Activated B cell treated with CpG ODN at 0.5 μM for 24 hours (primary cell): ENCODE measurements at regions not wholly inside any gene's neighbourhood (a gene's known extent, or its start where the extent isn't known, plus 50 kb on each side); places are given as distances from the start of the nearest gene placed in this dataset.

Experiments
- ATAC-seq: fragments of 200-7000 bp; cut with Tn5 transposase; one replicate; pipeline ENCODE4 v1.10.0; 2021; ENCODE audit warnings: low read depth, mild to moderate bottlenecking, moderate library complexity
- CTCF ChIA-PET: fragments of 350-600 bp; sonication (Branson Sonifier 250); formaldehyde crosslinking; loops from one replicate; lab custom pipeline; 2021; ENCODE audit warnings: antibody characterized with exemption; lab: Charles Lee
- POLR2A ChIA-PET: fragments of 350-600 bp; sonication (Branson Sonifier 250); formaldehyde crosslinking; loops from one replicate; lab custom pipeline; 2021; ENCODE audit warnings: antibody characterized with exemption; lab: Charles Lee
- DNase-seq: peaks from one replicate; pipeline ENCODE4 v3.0.0; 2022
- H3K27ac Mint-ChIP-seq: one replicate; pipeline ENCODE4 v1.8.0; 2020; ENCODE audit warnings: mixed read lengths
- H3K27me3 Mint-ChIP-seq: one replicate; pipeline ENCODE4 v1.8.0; 2021; ENCODE audit warnings: mixed read lengths
- H3K36me3 Mint-ChIP-seq: one replicate; pipeline ENCODE4 v1.8.0; 2021; ENCODE audit warnings: low read depth, mixed read lengths
- H3K4me1 Mint-ChIP-seq: one replicate; pipeline ENCODE4 v1.8.0; 2021; ENCODE audit warnings: mixed read lengths
- H3K4me3 Mint-ChIP-seq: one replicate; pipeline ENCODE4 v1.8.0; 2020; ENCODE audit warnings: mild to moderate bottlenecking, mixed read lengths
- H3K9me3 Mint-ChIP-seq: one replicate; pipeline ENCODE4 v1.8.0; 2020; ENCODE audit warnings: mixed read lengths
- intact Hi-C: fragments of 100-400 bp; cut with micrococcal nuclease; formaldehyde crosslinking; loops from one replicate; pipeline ENCODE4 v1.15.1; 2024
- TF ChIP-seq, protein P1 (sequence below): fragments of 200-600 bp; IDR thresholded peaks from one replicate; pipeline ENCODE4 v1.8.0; 2022; ENCODE audit warnings: antibody characterized with exemption, mild to moderate bottlenecking

DNA sequence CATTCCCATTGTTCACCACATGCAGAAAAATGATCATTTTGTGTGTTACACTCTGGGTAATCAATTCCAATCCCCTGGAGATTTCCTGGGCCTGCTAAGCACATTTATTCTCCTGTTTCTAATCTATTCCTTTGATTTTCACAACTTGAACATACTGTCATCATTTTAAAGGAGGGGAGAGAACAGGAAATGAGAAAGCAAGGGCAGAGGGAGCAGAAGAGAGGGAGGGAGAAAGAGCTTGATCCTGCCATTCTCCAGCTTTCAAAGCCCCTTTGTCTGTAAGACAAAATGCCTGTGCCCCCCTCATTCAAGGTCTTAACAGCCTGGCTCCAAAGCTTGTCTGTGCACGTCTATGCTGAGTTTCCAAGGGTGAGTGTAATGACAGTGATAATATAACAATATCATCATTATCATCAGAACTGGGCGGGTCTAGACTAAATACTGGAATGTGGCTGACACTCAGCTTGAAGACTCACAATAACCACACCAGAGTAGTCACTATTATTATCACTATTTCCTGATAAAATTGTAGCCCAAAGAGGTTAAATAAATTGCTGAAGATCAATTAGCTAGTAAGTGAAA lies 164.4 kb upstream of the KLHL29 start:
- ATAC-seq, result no peak
- H3K4me1 Mint-ChIP-seq, result no peaks in the 10 kb centered on the region
- POLR2A ChIA-PET, result no interaction called here
- no peaks in the 10 kb centered on the region for H3K36me3 Mint-ChIP-seq
- TF ChIP-seq, protein P1, sequence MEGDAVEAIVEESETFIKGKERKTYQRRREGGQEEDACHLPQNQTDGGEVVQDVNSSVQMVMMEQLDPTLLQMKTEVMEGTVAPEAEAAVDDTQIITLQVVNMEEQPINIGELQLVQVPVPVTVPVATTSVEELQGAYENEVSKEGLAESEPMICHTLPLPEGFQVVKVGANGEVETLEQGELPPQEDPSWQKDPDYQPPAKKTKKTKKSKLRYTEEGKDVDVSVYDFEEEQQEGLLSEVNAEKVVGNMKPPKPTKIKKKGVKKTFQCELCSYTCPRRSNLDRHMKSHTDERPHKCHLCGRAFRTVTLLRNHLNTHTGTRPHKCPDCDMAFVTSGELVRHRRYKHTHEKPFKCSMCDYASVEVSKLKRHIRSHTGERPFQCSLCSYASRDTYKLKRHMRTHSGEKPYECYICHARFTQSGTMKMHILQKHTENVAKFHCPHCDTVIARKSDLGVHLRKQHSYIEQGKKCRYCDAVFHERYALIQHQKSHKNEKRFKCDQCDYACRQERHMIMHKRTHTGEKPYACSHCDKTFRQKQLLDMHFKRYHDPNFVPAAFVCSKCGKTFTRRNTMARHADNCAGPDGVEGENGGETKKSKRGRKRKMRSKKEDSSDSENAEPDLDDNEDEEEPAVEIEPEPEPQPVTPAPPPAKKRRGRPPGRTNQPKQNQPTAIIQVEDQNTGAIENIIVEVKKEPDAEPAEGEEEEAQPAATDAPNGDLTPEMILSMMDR, result no peak
- no peaks in the 10 kb centered on the region for H3K9me3 Mint-ChIP-seq
- H3K27ac Mint-ChIP-seq, result no peak overlapping the region
- H3K4me3 Mint-ChIP-seq, result no peak overlapping the region
- H3K27me3 Mint-ChIP-seq, result no peaks in the 10 kb centered on the region
- CTCF ChIA-PET, result no interaction called here
- intact Hi-C loops, result no loop called here
- no peak for DNase-seq

DNA sequence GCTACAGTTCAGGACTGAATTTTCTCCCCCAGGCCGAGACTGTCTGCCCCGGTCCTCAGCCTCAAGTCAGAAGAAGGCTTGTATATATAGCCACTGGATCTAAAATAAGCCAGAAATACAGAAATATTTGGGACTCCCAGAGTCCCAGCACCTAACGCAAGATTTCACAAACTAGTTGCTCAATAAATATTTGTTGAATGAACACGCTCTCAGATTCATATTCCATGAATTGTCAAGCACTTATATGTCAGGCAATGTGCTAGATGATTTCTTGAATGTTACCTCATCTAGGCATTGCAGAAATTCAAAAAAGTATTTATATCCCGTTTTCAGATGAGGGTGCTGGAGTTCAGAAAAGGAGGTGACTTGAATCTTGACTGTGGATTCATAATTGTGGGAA lies 163.7 kb upstream of the KLHL29 start:
- H3K27ac Mint-ChIP-seq, result no peak overlapping the region
- intact Hi-C loops, result no loop called here
- no peak for DNase-seq
- H3K4me3 Mint-ChIP-seq, result no peak overlapping the region
- no peaks in the 10 kb centered on the region for H3K9me3 Mint-ChIP-seq
- ChIA-PET CTCF (no interaction called here), POLR2A (no interaction called here)
- no peaks in the 10 kb centered on the region for H3K27me3 Mint-ChIP-seq
- TF ChIP-seq, protein P1, result no peak
- ATAC-seq, result no peak
- no peaks in the 10 kb centered on the region for H3K4me1 Mint-ChIP-seq
- H3K36me3 Mint-ChIP-seq, result no peaks in the 10 kb centered on the region

DNA sequence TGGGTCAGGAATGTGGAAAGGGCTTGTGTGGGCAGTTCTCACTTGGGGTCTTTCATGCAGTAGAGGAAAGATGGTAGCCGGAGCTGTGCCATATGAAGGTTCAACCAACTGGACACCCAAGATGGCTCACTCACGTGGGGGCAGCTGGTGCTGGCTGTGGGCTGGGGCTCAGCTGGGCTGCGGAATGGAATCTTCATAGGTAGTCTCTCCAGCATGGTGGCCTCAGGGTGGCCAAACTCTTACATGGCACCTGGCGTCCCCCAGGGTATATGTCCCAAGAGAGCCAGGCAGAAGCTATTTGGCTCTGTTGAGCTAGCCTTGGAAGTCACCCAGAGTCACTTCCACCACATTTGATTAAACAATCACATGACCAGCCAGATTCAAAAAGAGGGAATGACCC lies 163.1 kb upstream of the KLHL29 start:
- no peaks in the 10 kb centered on the region for H3K9me3 Mint-ChIP-seq
- H3K4me1 Mint-ChIP-seq, result no peaks in the 10 kb centered on the region
- TF ChIP-seq, protein P1, result no peak

DNA sequence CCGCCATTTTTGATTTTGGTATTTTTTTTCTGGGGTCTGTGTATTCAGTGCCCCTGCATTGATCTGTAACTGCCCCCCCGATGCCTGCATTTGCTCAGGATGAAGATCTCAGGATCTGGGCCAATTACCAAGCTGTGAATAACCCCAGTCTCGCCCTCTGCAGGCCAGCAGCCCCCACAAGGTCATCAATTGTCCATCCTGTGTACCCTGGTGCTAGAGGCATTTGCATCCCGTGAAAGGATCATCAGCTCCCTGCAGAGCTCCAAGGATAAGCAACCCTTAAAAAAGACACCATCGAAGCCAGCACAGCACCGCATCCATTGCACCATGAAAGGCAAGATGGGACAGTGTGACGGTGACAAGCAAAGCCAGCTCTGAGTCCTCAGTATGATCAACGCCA lies 154.1 kb upstream of the KLHL29 start:
- Mint-ChIP-seq H3K27ac (no peak overlapping the region), H3K4me3 (no peak overlapping the region), H3K36me3 (no peaks in the 10 kb centered on the region), H3K4me1 (no peaks in the 10 kb centered on the region), H3K9me3 (no peaks in the 10 kb centered on the region), H3K27me3 (no peaks in the 10 kb centered on the region)
- ChIA-PET CTCF (no interaction called here), POLR2A (no interaction called here)
- no peak for DNase-seq
- intact Hi-C loops, result no loop called here
- ATAC-seq, result no peak
- TF ChIP-seq, protein P1, result no peak

More for the DNA sequence above, 163.1 kb upstream of the KLHL29 start:
- Mint-ChIP-seq H3K36me3 (no peaks in the 10 kb centered on the region), H3K27ac (no peak overlapping the region), H3K4me3 (no peak overlapping the region), H3K27me3 (no peaks in the 10 kb centered on the region)
- DNase-seq (no peak), ATAC-seq (no peak)
- CTCF ChIA-PET, result no interaction called here
- intact Hi-C loops, result no loop called here
- POLR2A ChIA-PET, result no interaction called here

DNA sequence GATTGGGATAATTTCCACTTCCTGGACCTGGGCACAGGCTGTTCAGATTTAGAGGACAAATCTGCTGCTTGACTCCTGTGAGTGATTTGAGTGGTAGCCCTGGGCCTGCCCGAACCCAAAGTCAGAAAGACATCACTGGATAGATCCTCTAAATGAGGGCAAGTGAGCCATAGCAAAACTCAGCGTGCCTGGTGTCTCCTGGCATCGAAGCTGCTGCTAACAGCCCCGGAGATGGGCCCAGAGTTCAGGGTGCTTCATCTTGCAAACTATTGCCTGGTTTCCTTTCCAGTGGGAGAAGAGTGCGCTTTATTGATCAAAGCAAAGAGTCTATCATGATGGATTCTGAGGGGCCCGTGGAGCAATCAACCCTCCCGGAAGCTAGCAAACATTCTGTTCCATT lies 153.1 kb upstream of the KLHL29 start:
- no peaks in the 10 kb centered on the region for H3K27me3 Mint-ChIP-seq
- no peaks in the 10 kb centered on the region for H3K9me3 Mint-ChIP-seq
- H3K4me3 Mint-ChIP-seq, result no peak overlapping the region
- H3K4me1 Mint-ChIP-seq, result no peaks in the 10 kb centered on the region
- ChIA-PET CTCF (no interaction called here), POLR2A (no interaction called here)
- no peak for ATAC-seq
- no peaks in the 10 kb centered on the region for H3K36me3 Mint-ChIP-seq
- DNase-seq, result no peak
- intact Hi-C loops, result no loop called here
- no peak overlapping the region for H3K27ac Mint-ChIP-seq
- TF ChIP-seq, protein P1, result no peak
